T-cell (primary cell): ENCODE measurements at regions not wholly inside any gene's neighbourhood (a gene's known extent, or its start where the extent isn't known, plus 50 kb on each side); places are given as distances from the start of the nearest gene placed in this dataset.

Source experiments
- ATAC-seq, 4 experiments: fragments of 200-7000 bp in 3 of 4; fragments of 150-1000 bp in 1 of 4; cut with Tn5 transposase; replicated peaks in 1 of 4; 1 replicate in 3 of 4; 2 replicates in 1 of 4; pipeline ENCODE4 v1.10.0; 2021; ENCODE audit warnings: moderate library complexity in 3 of 4, mild to moderate bottlenecking in 2 of 4, moderate number of reproducible peaks in 1 of 4
- CTCF ChIA-PET, 2 donors: fragments of 300-600 bp; sonication (Branson Sonifier 250); formaldehyde crosslinking; loops; one replicate each; lab custom pipeline; 2022; ENCODE audit warnings: antibody characterized with exemption in 2 of 2; lab: Charles Lee
- POLR2A ChIA-PET, 2 donors: fragments of 300-600 bp; sonication (Branson Sonifier 250); formaldehyde crosslinking; loops; one replicate each; lab custom pipeline; 2022; ENCODE audit warnings: antibody characterized with exemption in 2 of 2; lab: Charles Lee
- DNase-seq, 35 experiments: peaks; one replicate each; pipeline versions ENCODE4 v3.0.0 to v3.0.0-alpha.2; 2013 to 2023
- H3K27ac ChIP-seq: one replicate; pipeline ENCODE4 v1.5.1; 2013; ENCODE audit warnings: low read length
- H3K27me3 ChIP-seq, 2 experiments: replicated peaks in 1 of 2; 1 replicate in 1 of 2; 2 replicates in 1 of 2; pipeline versions ENCODE4 v1.6.1 to v1.7.0; 2013; ENCODE audit warnings: low read length in 1 of 2, mixed read lengths in 1 of 2; ENCODE audit not compliant: control insufficient read depth in 2 of 2, insufficient read depth in 2 of 2; ENCODE audit errors: extremely low read depth in 1 of 2
- H3K36me3 ChIP-seq, 2 donors: 1 replicate in 1 of 2; 2 replicates in 1 of 2; pipeline versions ENCODE4 v1.6.1 to v1.7.0; 2013; ENCODE audit warnings: low read length in 1 of 2; ENCODE audit not compliant: control insufficient read depth in 2 of 2, insufficient read depth in 1 of 2; ENCODE audit errors: extremely low read depth in 1 of 2
- H3K4me1 ChIP-seq, 2 experiments: 1 replicate in 1 of 2; 2 replicates in 1 of 2; pipeline versions ENCODE4 v1.6.1 to v1.7.0; 2013; ENCODE audit warnings: low read length in 2 of 2, mixed read lengths in 1 of 2; ENCODE audit not compliant: insufficient read depth in 2 of 2, control insufficient read depth in 1 of 2; ENCODE audit errors: extremely low read depth in 1 of 2
- H3K4me3 ChIP-seq, 2 donors: 1 replicate in 1 of 2; 2 replicates in 1 of 2; pipeline versions ENCODE4 v1.5.1 to v1.7.0; 2013; ENCODE audit warnings: mild to moderate bottlenecking in 2 of 2, low read length in 1 of 2, moderate library complexity in 1 of 2; ENCODE audit not compliant: control insufficient read depth in 1 of 2; ENCODE audit errors: extremely low read depth in 1 of 2
- H3K9me3 ChIP-seq: 2 replicates; pipeline ENCODE4 v1.7.0; 2013
- H3K27ac Mint-ChIP-seq, 2 donors: one replicate each; pipeline ENCODE4 v1.8.0; 2020 to 2021; ENCODE audit warnings: mild to moderate bottlenecking in 2 of 2, mixed read lengths in 2 of 2
- H3K27me3 Mint-ChIP-seq, 2 donors: one replicate each; pipeline ENCODE4 v1.8.0; 2021 to 2022; ENCODE audit warnings: mixed read lengths in 2 of 2
- H3K36me3 Mint-ChIP-seq: one replicate; pipeline ENCODE4 v1.8.0; 2021; ENCODE audit warnings: mixed read lengths
- H3K4me1 Mint-ChIP-seq, 3 donors: one replicate each; pipeline ENCODE4 v1.8.0; 2020 to 2022; ENCODE audit warnings: mixed read lengths in 3 of 3, mild to moderate bottlenecking in 1 of 3
- H3K4me3 Mint-ChIP-seq, 3 donors: one replicate each; pipeline ENCODE4 v1.8.0; 2020 to 2022; ENCODE audit warnings: mild to moderate bottlenecking in 3 of 3, mixed read lengths in 3 of 3, moderate library complexity in 3 of 3
- H3K9me3 Mint-ChIP-seq, 3 donors: one replicate each; pipeline ENCODE4 v1.8.0; 2020 to 2022; ENCODE audit warnings: mixed read lengths in 3 of 3
- WGBS: methylation state at CpG from one replicate; pipeline ENCODE4 v1.1.5; 2013; ENCODE audit warnings: missing lambda C conversion rate; ENCODE audit not compliant: insufficient coverage; 5-methylcytosine and 5-hydroxymethylcytosine counted together

GRCh38 chr5:1744393-1745122 is 55.1 kb downstream of the MRPL36 start:
- CTCF ChIA-PET, result no interaction called here
- Histone ChIP-seq H3K36me3 (no peaks in the 10 kb centered on the region), H3K4me3 (no peak overlapping the region), H3K27ac (no peak overlapping the region), H3K4me1 (no peaks in the 10 kb centered on the region), H3K27me3 (peaks cover 0 to 38% of the 10 kb centered on the region in 2 experiments), H3K9me3 (peaks cover 2% of the 10 kb centered on the region)
- POLR2A ChIA-PET, result no interaction called here
- H3K27ac Mint-ChIP-seq, result no peak overlapping the region
- no peak for ATAC-seq
- peaks cover 8 to 21% (median 10%) of the 10 kb centered on the region in 3 donors for H3K9me3 Mint-ChIP-seq
- H3K27me3 Mint-ChIP-seq, result peaks cover 23 to 39% of the 10 kb centered on the region in 2 donors
- no peak for DNase-seq
- WGBS, result 78% methylated on average over 10 of the region's 21 CpGs
- no peak overlapping the region for H3K4me3 Mint-ChIP-seq
- H3K36me3 Mint-ChIP-seq, result no peaks in the 10 kb centered on the region
- no peaks in the 10 kb centered on the region for H3K4me1 Mint-ChIP-seq

DNA sequence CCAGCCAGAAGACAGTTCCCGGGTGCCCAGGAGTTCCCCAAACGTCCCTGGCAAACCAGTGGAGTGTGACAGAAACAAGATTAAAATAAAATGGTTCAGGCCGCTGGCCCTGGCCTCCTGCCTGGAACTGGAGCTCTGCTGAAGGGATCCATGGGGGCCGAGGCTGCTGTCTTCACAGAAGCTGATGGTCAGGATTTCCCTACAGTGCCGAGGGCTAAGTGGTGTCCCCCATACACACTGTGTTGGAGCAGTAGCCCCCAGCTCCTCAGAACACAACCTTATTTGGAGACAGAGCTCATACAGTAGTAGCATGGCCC is 55.9 kb downstream of the MRPL36 start:
- Mint-ChIP-seq H3K4me1 (no peaks in the 10 kb centered on the region), H3K27me3 (peaks cover 29 to 45% of the 10 kb centered on the region in 2 donors), H3K27ac (no peak overlapping the region), H3K9me3 (peaks cover 8 to 23% (median 10%) of the 10 kb centered on the region in 3 donors), H3K4me3 (no peak overlapping the region), H3K36me3 (no peaks in the 10 kb centered on the region)
- ATAC-seq (no peak), DNase-seq (no peak)
- ChIA-PET POLR2A (no interaction called here), CTCF (no interaction called here)
- Histone ChIP-seq H3K4me1 (no peaks in the 10 kb centered on the region), H3K27me3 (peaks cover 0 to 35% of the 10 kb centered on the region in 2 experiments), H3K27ac (no peak overlapping the region), H3K4me3 (no peak overlapping the region), H3K36me3 (no peaks in the 10 kb centered on the region), H3K9me3 (peaks cover 2% of the 10 kb centered on the region)
- 69% methylated on average over 3 of the region's 5 CpGs for WGBS

DNA sequence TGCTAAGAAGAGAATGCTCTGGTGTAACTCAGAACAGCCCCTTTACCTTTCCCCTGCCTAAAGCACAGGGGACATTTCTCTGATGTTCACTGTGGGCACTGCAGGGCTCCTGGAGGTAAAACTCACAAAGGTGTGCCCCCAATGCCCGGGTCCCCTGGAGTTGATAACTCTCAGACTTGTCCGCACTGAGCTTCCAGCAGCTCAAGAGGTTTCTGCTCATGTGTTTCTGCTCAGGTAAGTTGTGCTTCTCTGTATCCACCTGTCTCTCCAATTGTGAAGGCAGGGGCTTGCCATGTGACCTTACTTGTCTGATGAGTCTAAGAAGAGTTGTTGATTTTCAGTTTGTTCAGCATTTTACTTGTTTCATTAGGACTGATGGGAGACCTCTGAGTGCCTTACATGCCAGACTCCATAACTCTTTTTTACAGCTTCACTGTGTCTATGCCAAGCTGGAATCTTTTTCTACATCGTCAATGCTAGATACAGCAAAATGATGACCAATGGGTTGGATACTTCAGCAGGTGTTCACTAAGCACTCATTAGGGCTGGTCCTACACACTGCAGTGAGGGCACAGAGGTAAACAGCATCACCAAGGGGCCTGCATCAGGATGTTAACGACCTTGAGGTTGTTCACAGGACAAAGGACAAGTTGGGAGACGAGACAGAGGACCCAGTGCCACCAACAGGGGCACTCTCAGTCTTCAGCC is 56.4 kb downstream of the MRPL36 start:
- H3K9me3 Mint-ChIP-seq, result peaks cover 8 to 23% (median 10%) of the 10 kb centered on the region in 3 donors
- POLR2A ChIA-PET, result no interaction called here
- H3K36me3 Mint-ChIP-seq, result no peaks in the 10 kb centered on the region
- H3K27ac ChIP-seq, result no peak overlapping the region
- ATAC-seq, result no peak
- H3K4me1 Mint-ChIP-seq, result no peaks in the 10 kb centered on the region
- 29% methylated on average over 4 of the region's 5 CpGs for WGBS
- H3K4me3 Mint-ChIP-seq, result no peak overlapping the region
- no peak for DNase-seq
- H3K27ac Mint-ChIP-seq, result no peak overlapping the region
- no peak overlapping the region for H3K4me3 ChIP-seq
- no peaks in the 10 kb centered on the region for H3K36me3 ChIP-seq
- H3K27me3 ChIP-seq, result peaks cover 0 to 35% of the 10 kb centered on the region in 2 experiments
- H3K27me3 Mint-ChIP-seq, result peaks cover 30 to 43% of the 10 kb centered on the region in 2 donors
- H3K9me3 ChIP-seq, result peaks cover 2% of the 10 kb centered on the region
- CTCF ChIA-PET, result no interaction called here
- no peaks in the 10 kb centered on the region for H3K4me1 ChIP-seq

- DNase-seq, result peak in 25 of 35 experiments; percentile 8 to 69 (median 29)
- 0% methylated on average over 1 of the region's 3 CpGs for WGBS
- peaks cover 24 to 31% of the 10 kb centered on the region in 2 donors for H3K27me3 Mint-ChIP-seq
- no peaks in the 10 kb centered on the region for H3K4me1 Mint-ChIP-seq
- no peaks in the 10 kb centered on the region for H3K36me3 ChIP-seq
- ATAC-seq, result peak; percentile 64 to 84 (median 70)
- peaks cover 2% of the 10 kb centered on the region for H3K9me3 ChIP-seq
- CTCF ChIA-PET, result interaction anchor here (0.6 kb wide), 2 partner anchors 53 to 299 kb away, joined by 3 to 4 read pairs; no protein-coding TSS in a partner anchor
- H3K4me1 ChIP-seq, result no peaks in the 10 kb centered on the region
- H3K27ac ChIP-seq, result no peak overlapping the region
- no peak overlapping the region for H3K4me3 ChIP-seq
- no peaks in the 10 kb centered on the region for H3K36me3 Mint-ChIP-seq
- POLR2A ChIA-PET, result no interaction called here
- H3K4me3 Mint-ChIP-seq, result no peak overlapping the region
- peaks cover 8 to 23% (median 10%) of the 10 kb centered on the region in 3 donors for H3K9me3 Mint-ChIP-seq
- H3K27ac Mint-ChIP-seq, result no peak overlapping the region
- peaks cover 0 to 29% of the 10 kb centered on the region in 2 experiments for H3K27me3 ChIP-seq
These were observed 61.7 kb downstream of the MRPL36 start for GRCh38 chr5:1737790-1738405.

GRCh38 chr5:1736889-1737711 is 62.5 kb downstream of the MRPL36 start:
- Mint-ChIP-seq H3K9me3 (peaks cover 7 to 20% (median 8%) of the 10 kb centered on the region in 3 donors), H3K36me3 (no peaks in the 10 kb centered on the region), H3K27ac (no peak overlapping the region), H3K4me1 (no peaks in the 10 kb centered on the region), H3K27me3 (peaks cover 21 to 30% of the 10 kb centered on the region in 2 donors), H3K4me3 (no peak overlapping the region)
- ATAC-seq (no peak), DNase-seq (peak in 3 of 35 experiments; percentile 3 to 19 (median 7))
- WGBS, result 66% methylated on average over 14 of the region's 15 CpGs
- Histone ChIP-seq H3K4me1 (no peaks in the 10 kb centered on the region), H3K27me3 (peaks cover 0 to 34% of the 10 kb centered on the region in 2 experiments), H3K36me3 (no peaks in the 10 kb centered on the region), H3K4me3 (no peak overlapping the region), H3K27ac (no peak overlapping the region), H3K9me3 (peaks cover 2% of the 10 kb centered on the region)
- POLR2A ChIA-PET, result no interaction called here
- CTCF ChIA-PET, result interaction anchor here in 1 of 2 donors (0.6 kb wide), 1 partner anchor 300 kb away, joined by 4 read pairs; no protein-coding TSS in a partner anchor
